Osteoblast (primary cell): ENCODE measurements at regions not wholly inside any gene's neighbourhood (a gene's known extent, or its start where the extent isn't known, plus 50 kb on each side); places are given as distances from the start of the nearest gene placed in this dataset.

Source experiments
- DNase-seq: peaks from one replicate; pipeline ENCODE4 v3.0.0; 2011; ENCODE audit warnings: low spot score, mixed read lengths; ENCODE audit not compliant: insufficient read length; ENCODE audit errors: missing footprints
- H2AFZ ChIP-seq: 2 replicates; pipeline ENCODE4 v1.6.0; 2011; ENCODE audit warnings: mild to moderate bottlenecking, low read length
- H3K27ac ChIP-seq: 2 replicates; pipeline ENCODE4 v1.5.1; 2011; ENCODE audit warnings: mild to moderate bottlenecking, low read depth, low read length, moderate library complexity
- H3K27me3 ChIP-seq: 2 replicates; pipeline ENCODE4 v1.6.0; 2012; ENCODE audit warnings: mild to moderate bottlenecking, control low read depth, inconsistent platforms, low read length, moderate library complexity; ENCODE audit not compliant: insufficient read depth
- H3K36me3 ChIP-seq: 2 replicates; pipeline ENCODE4 v1.5.1; 2011; ENCODE audit warnings: mild to moderate bottlenecking, low read length, control low read depth, moderate library complexity; ENCODE audit not compliant: insufficient read depth
- H3K4me1 ChIP-seq: 2 replicates; pipeline ENCODE4 v1.5.1; 2011; ENCODE audit warnings: mild to moderate bottlenecking, low read length, control low read depth, moderate library complexity; ENCODE audit not compliant: insufficient read depth
- H3K4me2 ChIP-seq: 2 replicates; pipeline ENCODE4 v1.6.0; 2011; ENCODE audit warnings: mild to moderate bottlenecking, low read length; ENCODE audit not compliant: insufficient read depth
- H3K4me3 ChIP-seq: fragments of 200-600 bp; sonication (generic); 3 replicates; pipeline ENCODE4 v1.5.1; 2012; ENCODE audit warnings: mild to moderate bottlenecking, low read length, inconsistent platforms; ENCODE audit not compliant: insufficient read depth
- H3K79me2 ChIP-seq: 2 replicates; pipeline ENCODE4 v1.6.0; 2012; ENCODE audit warnings: mild to moderate bottlenecking, low read length, control low read depth, inconsistent platforms; ENCODE audit not compliant: insufficient read depth
- H3K9me3 ChIP-seq: 2 replicates; pipeline ENCODE4 v1.5.1; 2011; ENCODE audit warnings: low read depth, low read length, control low read depth
- H4K20me1 ChIP-seq: 2 replicates; pipeline ENCODE4 v1.6.0; 2012; ENCODE audit warnings: mild to moderate bottlenecking, low read length, control low read depth; ENCODE audit not compliant: insufficient read depth
- TF ChIP-seq, protein P1 (sequence below): IDR thresholded peaks from 2 replicates; pipeline ENCODE4 v1.5.1; 2011; ENCODE audit warnings: mild to moderate bottlenecking, low read depth, low read length, moderate library complexity; ENCODE audit errors: extremely low read depth

GRCh38 chr11:24373516-24373915, 123.3 kb upstream of the LUZP2 start:
- no peak overlapping the region for H3K4me3 ChIP-seq
- H3K4me2 ChIP-seq, result no peak overlapping the region
- H3K4me1 ChIP-seq, result no peaks in the 10 kb centered on the region
- TF ChIP-seq, protein P1, sequence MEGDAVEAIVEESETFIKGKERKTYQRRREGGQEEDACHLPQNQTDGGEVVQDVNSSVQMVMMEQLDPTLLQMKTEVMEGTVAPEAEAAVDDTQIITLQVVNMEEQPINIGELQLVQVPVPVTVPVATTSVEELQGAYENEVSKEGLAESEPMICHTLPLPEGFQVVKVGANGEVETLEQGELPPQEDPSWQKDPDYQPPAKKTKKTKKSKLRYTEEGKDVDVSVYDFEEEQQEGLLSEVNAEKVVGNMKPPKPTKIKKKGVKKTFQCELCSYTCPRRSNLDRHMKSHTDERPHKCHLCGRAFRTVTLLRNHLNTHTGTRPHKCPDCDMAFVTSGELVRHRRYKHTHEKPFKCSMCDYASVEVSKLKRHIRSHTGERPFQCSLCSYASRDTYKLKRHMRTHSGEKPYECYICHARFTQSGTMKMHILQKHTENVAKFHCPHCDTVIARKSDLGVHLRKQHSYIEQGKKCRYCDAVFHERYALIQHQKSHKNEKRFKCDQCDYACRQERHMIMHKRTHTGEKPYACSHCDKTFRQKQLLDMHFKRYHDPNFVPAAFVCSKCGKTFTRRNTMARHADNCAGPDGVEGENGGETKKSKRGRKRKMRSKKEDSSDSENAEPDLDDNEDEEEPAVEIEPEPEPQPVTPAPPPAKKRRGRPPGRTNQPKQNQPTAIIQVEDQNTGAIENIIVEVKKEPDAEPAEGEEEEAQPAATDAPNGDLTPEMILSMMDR, result no peak
- no peaks in the 10 kb centered on the region for H3K27me3 ChIP-seq
- no peak overlapping the region for H3K27ac ChIP-seq
- no peaks in the 10 kb centered on the region for H4K20me1 ChIP-seq
- DNase-seq, result no peak
- H3K36me3 ChIP-seq, result no peaks in the 10 kb centered on the region
- H3K79me2 ChIP-seq, result no peaks in the 10 kb centered on the region
- no peak overlapping the region for H2AFZ ChIP-seq
- H3K9me3 ChIP-seq, result peaks cover 7% of the 10 kb centered on the region

DNA sequence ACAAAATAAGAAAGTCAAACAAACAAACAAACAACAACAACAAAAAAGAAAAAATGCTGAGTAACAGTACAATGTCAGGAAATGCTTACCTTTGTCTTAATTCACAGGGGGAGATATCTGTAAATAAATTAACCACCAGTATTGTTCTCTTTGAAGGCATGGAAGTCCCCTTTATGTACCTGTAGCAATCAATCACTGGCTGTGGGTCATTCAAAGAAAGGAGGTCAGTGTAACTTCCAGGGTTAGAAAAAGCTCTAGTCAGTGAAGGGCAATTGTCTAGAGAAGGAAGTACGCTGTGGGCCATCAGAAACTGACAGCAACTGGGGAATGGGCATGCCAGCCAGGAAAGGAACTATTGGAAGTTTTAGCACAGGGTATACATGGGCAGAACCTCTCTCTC, 121.5 kb upstream of the LUZP2 start:
- Histone ChIP-seq H2AFZ (no peak overlapping the region), H3K4me3 (no peak overlapping the region), H4K20me1 (no peaks in the 10 kb centered on the region), H3K9me3 (peaks cover 9% of the 10 kb centered on the region), H3K36me3 (no peaks in the 10 kb centered on the region), H3K4me2 (no peak overlapping the region), H3K79me2 (no peaks in the 10 kb centered on the region), H3K27me3 (no peaks in the 10 kb centered on the region), H3K4me1 (no peaks in the 10 kb centered on the region), H3K27ac (no peak overlapping the region)
- TF ChIP-seq, protein P1, result no peak
- DNase-seq, result no peak

DNA sequence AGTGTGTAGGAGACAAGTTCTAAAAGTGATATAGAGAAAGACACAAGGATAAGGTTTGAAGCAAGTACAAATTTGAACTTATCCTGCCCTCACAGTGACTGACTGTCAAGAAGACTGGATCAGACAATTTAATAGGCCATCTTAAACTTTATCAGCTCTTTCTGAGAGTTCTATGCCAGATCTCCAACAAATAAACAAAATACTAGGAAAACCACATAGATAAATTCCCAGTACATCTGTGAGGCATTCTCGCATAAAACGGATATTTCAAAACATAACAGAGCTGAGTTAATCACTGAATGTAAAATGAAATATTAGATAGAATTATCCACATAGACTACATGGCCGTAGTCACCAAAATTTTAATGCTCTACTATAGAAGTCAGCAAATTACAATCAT, 120.9 kb upstream of the LUZP2 start:
- no peak overlapping the region for H2AFZ ChIP-seq

GRCh38 chr11:24383137-24383536, 113.7 kb upstream of the LUZP2 start:
- no peak overlapping the region for H3K4me3 ChIP-seq
- H4K20me1 ChIP-seq, result no peaks in the 10 kb centered on the region
- H3K27ac ChIP-seq, result no peak overlapping the region
- H3K4me2 ChIP-seq, result no peak overlapping the region
- H3K27me3 ChIP-seq, result no peaks in the 10 kb centered on the region
- no peaks in the 10 kb centered on the region for H3K36me3 ChIP-seq
- DNase-seq, result no peak
- H2AFZ ChIP-seq, result no peak overlapping the region
- no peaks in the 10 kb centered on the region for H3K4me1 ChIP-seq
- TF ChIP-seq, protein P1, result no peak
- H3K79me2 ChIP-seq, result no peaks in the 10 kb centered on the region
- H3K9me3 ChIP-seq, result peaks cover 4% of the 10 kb centered on the region

More for the DNA sequence above, 120.9 kb upstream of the LUZP2 start:
- H3K36me3 ChIP-seq, result no peaks in the 10 kb centered on the region
- no peak overlapping the region for H3K4me3 ChIP-seq
- H3K9me3 ChIP-seq, result peaks cover 9% of the 10 kb centered on the region
- no peak overlapping the region for H3K27ac ChIP-seq
- no peaks in the 10 kb centered on the region for H4K20me1 ChIP-seq
- H3K79me2 ChIP-seq, result no peaks in the 10 kb centered on the region
- TF ChIP-seq, protein P1, result no peak
- no peaks in the 10 kb centered on the region for H3K4me1 ChIP-seq
- no peaks in the 10 kb centered on the region for H3K27me3 ChIP-seq
- DNase-seq, result no peak
- H3K4me2 ChIP-seq, result no peak overlapping the region
